Liver (tissue), 7 donors: ENCODE measurements at regions not wholly inside any gene's neighbourhood (a gene's known extent, or its start where the extent isn't known, plus 50 kb on each side); places are given as distances from the start of the nearest gene placed in this dataset.

ENCODE experiments used
- DNase-seq: peaks from one replicate; pipeline ENCODE4 v3.0.0-alpha.2; 2017; ENCODE audit warnings: low spot score
- H3K27ac ChIP-seq, 2 donors: one replicate each; pipeline ENCODE4 v1.7.0; 2013; ENCODE audit warnings: inconsistent platforms in 2 of 2, low read length in 2 of 2, control low read depth in 1 of 2, low read depth in 1 of 2, mild to moderate bottlenecking in 1 of 2
- H3K27me3 ChIP-seq, 4 donors: one replicate each; pipeline versions ENCODE4 v1.6.1 to v1.7.0; 2013; ENCODE audit warnings: low read length in 3 of 4, inconsistent platforms in 1 of 4, mild to moderate bottlenecking in 1 of 4, moderate library complexity in 1 of 4; ENCODE audit not compliant: control insufficient read depth in 4 of 4, insufficient read depth in 4 of 4
- H3K36me3 ChIP-seq, 4 donors: one replicate each; pipeline versions ENCODE4 v1.6.1 to v1.7.0; 2013; ENCODE audit warnings: low read length in 3 of 4, mild to moderate bottlenecking in 3 of 4, low read depth in 1 of 4, moderate library complexity in 1 of 4; ENCODE audit not compliant: control insufficient read depth in 4 of 4, insufficient read depth in 3 of 4
- H3K4me1 ChIP-seq, 4 donors: one replicate each; pipeline versions ENCODE4 v1.6.1 to v1.7.0; 2013; ENCODE audit warnings: low read length in 3 of 4, mild to moderate bottlenecking in 3 of 4, moderate library complexity in 1 of 4; ENCODE audit not compliant: control insufficient read depth in 4 of 4, insufficient read depth in 4 of 4
- H3K4me3 ChIP-seq, 3 donors: one replicate each; pipeline versions ENCODE4 v1.6.1 to v1.7.0; 2013; ENCODE audit warnings: low read length in 3 of 3, control low read depth in 1 of 3, low read depth in 1 of 3, mild to moderate bottlenecking in 1 of 3
- H3K9ac ChIP-seq, 2 donors: one replicate each; pipeline ENCODE4 v1.7.0; 2013; ENCODE audit warnings: low read length in 2 of 2, mild to moderate bottlenecking in 2 of 2, moderate library complexity in 2 of 2, control low read depth in 1 of 2, low read depth in 1 of 2
- H3K9me3 ChIP-seq, 4 donors: one replicate each; pipeline versions ENCODE4 v1.6.1 to v1.7.0; 2013; ENCODE audit warnings: low read length in 3 of 4; ENCODE audit not compliant: control insufficient read depth in 4 of 4
- ATF3 ChIP-seq: IDR thresholded peaks from 2 replicates; pipeline ENCODE4 v1.6.1; 2016; ENCODE audit warnings: antibody characterized with exemption
- EGR1 ChIP-seq, 2 donors: IDR thresholded peaks; 2 replicates each; pipeline ENCODE4 v1.6.1; 2016 to 2018; ENCODE audit warnings: antibody characterized with exemption in 2 of 2, low read depth in 2 of 2
- FOXA1 ChIP-seq: IDR thresholded peaks from 2 replicates; pipeline ENCODE4 v1.6.1; 2016; ENCODE audit warnings: antibody characterized with exemption
- FOXA2 ChIP-seq: IDR thresholded peaks from 2 replicates; pipeline ENCODE4 v1.6.1; 2016; ENCODE audit warnings: antibody characterized with exemption
- GABPA ChIP-seq, 2 donors: IDR thresholded peaks in 1 of 2; conservative IDR thresholded peaks in 1 of 2; 2 replicates each; pipeline ENCODE4 v1.6.1; 2016; ENCODE audit warnings: antibody characterized with exemption in 2 of 2, mild to moderate bottlenecking in 1 of 2, moderate library complexity in 1 of 2
- HNF4A ChIP-seq, 2 donors: conservative IDR thresholded peaks; 2 replicates each; pipeline ENCODE4 v1.6.1; 2016; ENCODE audit warnings: antibody characterized with exemption in 2 of 2, mild to moderate bottlenecking in 2 of 2
- HNF4G ChIP-seq: IDR thresholded peaks from 2 replicates; pipeline ENCODE4 v1.6.1; 2016; ENCODE audit warnings: antibody characterized with exemption
- JUND ChIP-seq, 2 donors: IDR thresholded peaks; 2 replicates each; pipeline ENCODE4 v1.6.1; 2016; ENCODE audit warnings: antibody characterized with exemption in 2 of 2
- MAX ChIP-seq: IDR thresholded peaks from 2 replicates; pipeline ENCODE4 v1.6.1; 2016; ENCODE audit warnings: antibody characterized with exemption
- NR2F2 ChIP-seq: IDR thresholded peaks from 2 replicates; pipeline ENCODE4 v1.6.1; 2016; ENCODE audit warnings: antibody characterized with exemption
- RAD21 ChIP-seq, 2 donors: IDR thresholded peaks; 2 replicates each; pipeline ENCODE4 v1.6.1; 2016; ENCODE audit warnings: antibody characterized with exemption in 2 of 2, mild to moderate bottlenecking in 2 of 2
- REST ChIP-seq: IDR thresholded peaks from 2 replicates; pipeline ENCODE4 v1.6.1; 2016; ENCODE audit warnings: antibody characterized with exemption, mild to moderate bottlenecking
- RXRA ChIP-seq, 2 donors: IDR thresholded peaks; 2 replicates each; pipeline ENCODE4 v1.6.1; 2017 to 2018; ENCODE audit warnings: antibody characterized with exemption in 2 of 2, mild to moderate bottlenecking in 1 of 2
- TAF1 ChIP-seq: conservative IDR thresholded peaks from 2 replicates; pipeline ENCODE4 v1.6.1; 2016; ENCODE audit warnings: antibody characterized with exemption, mild to moderate bottlenecking
- YY1 ChIP-seq: IDR thresholded peaks from 2 replicates; pipeline ENCODE4 v1.6.1; 2016; ENCODE audit warnings: antibody characterized with exemption, mild to moderate bottlenecking
- ZBTB33 ChIP-seq: IDR thresholded peaks from 2 replicates; pipeline ENCODE4 v1.6.1; 2016; ENCODE audit warnings: antibody characterized with exemption
- WGBS: extraction: QIAGEN DNeasy Blood & Tissue Kit; methylation state at CpG from one replicate; pipeline ENCODE4 v1.1.7; 2013; 5-methylcytosine and 5-hydroxymethylcytosine counted together
- donor health status: healthy.
- donor health status: healthy.
- donor health status: healthy.
- donor health status: healthy.

- DNase-seq: no peak
- H3K9ac ChIP-seq: no peak overlapping the region
- H3K36me3 ChIP-seq: no peaks in the 10 kb centered on the region
- no peaks in the 10 kb centered on the region for H3K4me1 ChIP-seq
- H3K9me3 ChIP-seq: no peaks in the 10 kb centered on the region
- WGBS: 61% methylated on average over 13 of the region's 13 CpGs
- no peak overlapping the region for H3K4me3 ChIP-seq
- H3K27me3 ChIP-seq: no peaks in the 10 kb centered on the region
- TF ChIP-seq FOXA1 (no peak), RXRA (IDR thresholded peaks at IDR 0.05) (no peak), EGR1 (IDR thresholded peaks at IDR 0.05; ENCODE audit: low read depth in 2 of 2) (no peak), ZBTB33 (no peak), MAX (no peak), RAD21 (IDR thresholded peaks at IDR 0.05) (no peak), HNF4A (conservative IDR thresholded peaks at IDR 0.05) (no peak)
- no peak overlapping the region for H3K27ac ChIP-seq
These were observed 147.8 kb upstream of the UNC5B start for GRCh38 chr10:71064413-71065118.

- Histone ChIP-seq H3K27ac (no peak overlapping the region), H3K27me3 (peaks cover 0 to 2% (median 0%) of the 10 kb centered on the region in 4 donors), H3K9ac (no peak overlapping the region), H3K4me1 (no peaks in the 10 kb centered on the region), H3K9me3 (no peaks in the 10 kb centered on the region), H3K4me3 (no peak overlapping the region), H3K36me3 (no peaks in the 10 kb centered on the region)
- no peak for TF ChIP-seq TAF1
- no peak for TF ChIP-seq RAD21 (IDR thresholded peaks at IDR 0.05)
- no peak for TF ChIP-seq ATF3
- TF ChIP-seq FOXA1: no peak
- TF ChIP-seq YY1: no peak
- no peak for TF ChIP-seq JUND (IDR thresholded peaks at IDR 0.05)
- no peak for TF ChIP-seq HNF4G
- TF ChIP-seq ZBTB33: no peak
- TF ChIP-seq RXRA (IDR thresholded peaks at IDR 0.05): no peak
- no peak for TF ChIP-seq REST
- TF ChIP-seq FOXA2: no peak
- no peak for TF ChIP-seq NR2F2
- TF ChIP-seq EGR1 (IDR thresholded peaks at IDR 0.05; ENCODE audit: low read depth in 2 of 2): no peak
- no peak for TF ChIP-seq GABPA (IDR thresholded peaks at IDR 0.05 in 1 of 2, conservative IDR thresholded peaks at IDR 0.05 in 1 of 2)
- WGBS: 81% methylated on average over 4 of the region's 4 CpGs
- no peak for DNase-seq
These were observed 146.7 kb upstream of the UNC5B start for GRCh38 chr10:71065659-71066058.
